Kidney capillary endothelial cell (primary cell): ENCODE measurements at regions not wholly inside any gene's neighbourhood (a gene's known extent, or its start where the extent isn't known, plus 50 kb on each side); places are given as distances from the start of the nearest gene placed in this dataset.

ENCODE experiments used
- DNase-seq: peaks from one replicate; pipeline ENCODE4 v3.0.0-alpha.2; 2018; ENCODE audit warnings: low spot score

DNA sequence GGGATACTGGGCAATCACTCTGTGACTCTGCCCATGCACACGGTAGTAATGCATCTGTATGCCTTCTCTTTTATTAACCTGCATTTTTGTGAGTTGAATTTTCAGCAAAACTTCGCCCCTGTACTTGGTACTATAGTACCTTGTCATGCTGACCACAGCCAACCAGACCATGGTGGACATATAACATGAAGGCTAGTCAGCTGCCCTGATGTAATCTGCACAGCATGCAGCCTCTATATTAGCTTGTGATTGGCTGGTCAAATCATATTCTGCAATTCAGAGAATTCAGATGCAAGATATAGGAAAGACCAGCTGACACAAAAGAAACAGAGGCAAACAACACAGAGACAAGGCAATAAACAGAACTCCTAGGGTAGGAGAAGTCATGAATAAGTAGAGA is 200.9 kb upstream of the JARID2 start:
- no peak for DNase-seq

DNA sequence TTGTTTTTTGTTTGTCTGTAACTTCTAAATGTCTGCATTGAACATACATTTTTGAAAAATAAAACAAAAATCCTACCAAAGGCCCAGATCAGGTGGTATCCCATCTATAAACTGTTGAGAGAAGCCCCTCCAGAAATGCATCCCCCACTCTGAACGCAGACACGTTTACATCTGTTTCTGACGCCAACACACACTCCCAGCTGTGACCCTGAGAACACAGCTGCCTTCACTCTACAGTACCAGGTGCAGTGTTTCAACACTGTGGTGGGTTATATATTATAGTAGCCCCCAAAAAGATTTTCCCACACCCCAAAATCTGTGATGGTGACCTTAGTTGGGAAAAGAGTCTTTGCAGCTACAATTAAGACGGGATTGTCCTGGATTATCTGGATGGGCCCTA is 199.1 kb upstream of the JARID2 start:
- DNase-seq: no peak

DNA sequence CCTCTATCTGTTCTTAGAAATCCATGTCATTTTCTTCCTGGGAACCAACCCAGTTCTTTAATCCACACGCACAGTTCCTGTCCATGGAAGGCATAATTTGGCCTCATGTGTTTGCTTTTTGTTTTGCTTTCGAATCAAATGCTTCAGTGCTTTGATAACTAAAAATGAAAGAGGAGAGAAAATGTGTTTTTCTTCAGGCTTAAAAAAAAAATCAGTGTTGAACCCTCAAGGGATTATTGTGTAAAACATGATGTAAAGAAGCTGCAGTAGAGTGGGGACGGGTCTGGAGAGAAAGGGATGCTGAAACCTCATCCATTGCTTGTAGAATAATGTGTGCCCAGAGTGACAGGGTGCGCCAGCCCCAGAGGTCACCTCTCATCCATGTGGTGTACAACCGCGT is 197.5 kb upstream of the JARID2 start:
- DNase-seq: no peak

DNA sequence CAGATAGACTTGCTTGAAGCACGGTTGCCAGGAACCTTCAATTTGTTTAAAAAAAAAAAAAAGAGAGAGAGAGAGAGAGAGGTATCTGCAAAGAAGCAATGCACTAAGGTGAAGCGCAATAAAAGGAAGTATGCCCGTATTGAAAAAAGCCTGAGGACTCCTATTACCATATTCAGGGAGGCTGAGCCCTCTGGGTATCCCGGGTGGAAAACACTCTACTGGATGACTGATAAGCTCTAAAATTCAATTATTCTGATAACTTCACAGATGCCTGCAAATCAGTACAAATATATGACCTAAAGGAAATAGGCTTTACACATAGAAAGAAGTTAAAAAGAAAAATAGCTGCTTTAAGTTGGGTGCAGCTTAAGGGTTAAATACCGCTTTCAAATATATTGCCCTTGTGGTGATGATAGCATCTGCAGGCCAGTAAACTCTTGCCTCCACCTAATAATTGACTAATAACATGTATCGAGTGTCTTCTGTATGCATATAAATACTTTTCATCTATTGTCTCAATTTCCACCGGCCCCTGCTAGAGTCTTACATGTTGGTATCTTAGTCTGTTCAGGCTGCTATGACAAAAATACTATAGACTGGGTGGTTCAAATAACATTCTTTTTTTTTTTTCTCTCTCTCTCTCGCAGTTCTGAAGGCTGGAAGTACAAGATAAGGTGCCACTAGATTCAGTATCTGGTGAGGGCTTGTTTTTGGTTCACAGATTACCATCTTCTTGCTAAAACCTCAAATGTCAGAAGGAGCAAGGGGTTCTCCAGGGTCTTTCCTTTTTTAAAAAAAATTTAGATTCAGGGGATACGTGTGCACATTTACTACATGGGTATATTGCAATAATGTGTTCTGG is 187.4 kb upstream of the JARID2 start:
- DNase-seq: no peak

DNA sequence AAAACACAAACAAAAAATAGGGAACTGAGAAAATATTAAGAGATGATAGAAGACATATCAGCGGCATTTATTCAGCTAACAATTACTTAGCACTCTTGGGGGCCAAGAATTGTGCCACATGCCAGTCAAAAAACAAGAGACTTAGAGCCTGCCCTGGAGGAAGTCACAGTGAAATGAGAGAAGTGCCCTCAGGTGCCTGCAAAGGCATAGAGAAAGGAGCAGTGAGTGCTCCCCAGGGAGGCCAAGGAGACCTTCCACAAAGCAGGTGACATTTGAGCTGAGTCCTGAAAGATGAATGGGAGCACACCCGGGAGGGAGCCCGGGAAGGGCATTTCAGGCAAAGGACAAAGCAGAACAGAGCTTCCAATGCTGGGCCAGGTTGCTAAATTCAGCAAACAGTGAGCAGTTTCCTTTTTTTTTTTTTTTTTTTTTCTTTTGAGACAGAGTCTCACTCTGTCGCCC is 184.7 kb upstream of the JARID2 start:
- no peak for DNase-seq

DNA sequence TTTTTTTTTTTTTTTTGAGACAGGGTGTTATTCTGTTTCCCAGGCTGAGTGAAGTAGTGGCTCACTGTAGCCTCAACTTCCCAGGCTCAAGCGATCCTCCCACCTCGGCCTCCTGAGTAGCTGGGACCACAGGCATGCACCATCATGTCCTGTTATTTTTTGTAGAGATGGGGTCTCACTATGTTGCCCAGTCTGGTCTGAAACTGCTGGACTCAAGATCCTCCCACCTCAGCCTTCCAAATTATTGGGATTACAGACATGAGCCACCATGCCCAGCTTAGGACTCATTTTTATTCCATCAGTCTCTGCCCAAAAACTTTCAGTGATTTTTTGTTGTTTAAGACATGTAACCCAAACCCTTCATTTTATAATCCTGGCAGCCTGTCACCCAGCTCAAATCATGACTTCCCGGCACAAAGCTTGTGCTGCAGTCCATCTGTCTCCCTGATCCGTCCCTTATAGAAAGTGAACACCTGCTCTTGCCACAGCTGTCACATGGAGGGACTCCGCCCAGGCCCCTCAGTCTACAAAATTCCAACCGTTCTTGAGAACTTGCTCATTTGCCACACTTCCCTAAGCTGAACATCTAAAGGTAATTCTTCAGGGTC is 183.9 kb upstream of the JARID2 start:
- no peak for DNase-seq

DNA sequence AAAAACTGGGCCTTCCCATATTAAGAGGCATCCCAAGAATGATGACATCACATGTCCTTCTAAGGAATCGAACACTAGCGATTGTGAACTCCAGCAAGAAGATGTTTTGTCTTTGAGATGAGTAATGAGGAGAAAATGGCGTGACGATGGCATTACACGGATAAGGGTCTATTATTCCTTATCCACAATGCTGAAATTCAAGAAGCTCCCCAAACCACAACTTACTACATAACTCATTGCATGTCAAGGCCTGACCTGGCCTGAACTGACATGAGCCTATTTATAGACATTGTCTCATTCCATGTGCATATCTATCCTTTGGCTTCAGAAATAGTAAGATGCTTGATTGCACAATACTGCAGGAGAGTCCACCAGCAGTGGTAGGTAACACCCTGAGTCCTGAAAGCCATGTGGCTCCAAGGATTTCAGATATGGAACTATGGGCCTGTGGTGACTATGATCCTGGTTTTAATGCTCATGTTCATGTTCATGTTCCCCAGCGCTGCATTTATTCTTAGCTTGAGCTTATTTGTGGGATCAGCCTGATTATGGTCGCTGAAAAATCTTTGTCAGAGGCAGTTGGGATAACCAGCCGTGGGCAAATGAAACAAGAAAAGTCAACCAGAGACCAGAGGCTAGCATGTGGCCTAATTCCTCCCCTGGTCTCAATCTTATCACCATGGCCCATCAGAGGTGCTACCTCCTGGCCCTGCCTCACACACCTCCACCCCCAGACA is 183.2 kb upstream of the JARID2 start:
- DNase-seq: no peak

DNA sequence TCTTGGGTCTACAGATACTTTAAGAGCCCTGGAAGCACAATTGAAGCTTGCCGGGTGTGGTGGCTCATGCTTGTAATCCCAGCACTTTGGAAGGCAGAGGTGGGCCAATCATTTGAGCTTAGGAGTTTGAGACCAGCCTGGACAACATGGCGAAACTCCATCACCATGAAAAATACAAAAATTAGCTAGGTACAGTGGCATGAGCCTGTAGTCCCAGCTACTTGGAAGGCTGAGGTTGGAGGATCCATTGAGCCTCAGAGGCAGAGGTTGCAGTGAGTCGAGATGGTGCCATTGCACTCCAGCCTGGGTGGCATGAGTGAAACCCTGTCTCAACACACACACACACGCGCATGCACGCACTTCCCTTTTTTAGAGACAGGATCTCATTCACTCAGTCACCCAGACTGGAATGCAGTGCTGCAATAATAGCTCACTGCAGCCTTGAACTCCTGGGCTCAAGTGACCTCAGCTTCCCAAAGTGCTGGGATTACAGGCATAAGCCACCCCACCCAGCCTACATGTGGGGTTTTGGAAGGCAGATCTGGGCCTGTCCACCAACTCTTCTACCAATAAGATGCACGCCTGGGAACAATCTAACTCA is 182.5 kb upstream of the JARID2 start:
- DNase-seq: no peak

DNA sequence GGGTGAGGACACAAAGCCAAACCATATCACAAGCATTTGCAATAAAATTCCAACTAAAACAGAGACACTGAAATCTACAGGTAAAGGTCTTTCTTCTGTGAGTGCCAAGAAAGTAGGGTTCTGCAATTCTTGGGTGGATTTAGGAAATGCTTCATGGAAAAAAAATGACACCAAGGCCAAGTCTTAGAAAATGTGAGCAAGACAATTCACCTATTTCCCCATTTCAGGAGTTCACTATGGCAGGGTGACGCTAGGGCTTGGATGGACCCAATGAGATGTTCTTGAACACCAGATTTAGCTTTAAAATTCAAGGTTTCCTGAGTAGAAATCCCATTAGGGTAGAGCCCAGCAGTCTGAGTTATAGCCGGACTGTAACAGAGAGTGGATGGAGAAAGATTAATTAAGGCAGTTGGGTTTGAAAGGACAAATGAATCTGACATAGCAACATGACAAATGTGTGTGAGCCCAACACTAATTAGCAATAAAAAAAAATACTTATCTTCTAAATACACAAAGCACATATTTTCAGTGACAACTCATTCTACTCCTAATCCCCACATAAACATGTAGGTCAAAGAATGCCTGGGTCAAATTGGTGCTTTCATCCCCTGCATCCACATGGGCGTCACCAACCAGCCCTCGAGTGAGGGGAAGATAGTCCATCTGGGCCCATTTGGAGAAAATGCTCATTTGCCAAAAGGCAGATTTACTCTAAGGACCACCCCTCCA is 180.4 kb upstream of the JARID2 start:
- no peak for DNase-seq

DNA sequence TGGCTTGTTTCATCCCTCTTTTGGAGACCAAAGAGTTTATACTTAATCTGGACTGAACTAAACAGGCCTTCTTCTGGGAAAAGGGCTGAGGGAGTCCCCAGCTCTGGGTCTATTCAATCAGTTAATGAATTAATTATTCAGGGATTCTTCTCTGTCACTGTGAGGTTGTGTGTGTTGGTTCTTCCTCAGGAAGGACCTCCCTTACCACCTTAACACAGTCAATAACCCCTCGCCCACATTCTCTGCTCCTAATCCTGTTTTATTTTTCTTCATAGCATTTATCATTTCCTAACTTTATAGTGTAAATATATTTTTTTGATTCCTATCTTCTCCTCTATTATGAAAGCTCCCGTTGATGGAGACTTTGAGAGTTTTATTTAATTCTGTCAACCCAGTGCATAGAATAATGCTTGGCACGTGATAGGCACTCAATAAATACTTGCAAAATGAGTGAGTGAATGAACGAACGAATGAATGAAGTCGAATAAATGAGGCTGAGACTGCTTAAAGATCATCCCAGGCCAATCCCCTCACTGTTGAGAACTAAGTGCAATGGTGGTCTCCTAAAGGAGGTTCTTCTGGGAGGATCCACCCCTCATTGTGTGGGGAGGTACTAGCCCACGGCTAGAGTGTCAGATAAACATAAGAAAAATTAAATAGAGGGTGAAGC is 179.6 kb upstream of the JARID2 start:
- peak; percentile 16 for DNase-seq

DNA sequence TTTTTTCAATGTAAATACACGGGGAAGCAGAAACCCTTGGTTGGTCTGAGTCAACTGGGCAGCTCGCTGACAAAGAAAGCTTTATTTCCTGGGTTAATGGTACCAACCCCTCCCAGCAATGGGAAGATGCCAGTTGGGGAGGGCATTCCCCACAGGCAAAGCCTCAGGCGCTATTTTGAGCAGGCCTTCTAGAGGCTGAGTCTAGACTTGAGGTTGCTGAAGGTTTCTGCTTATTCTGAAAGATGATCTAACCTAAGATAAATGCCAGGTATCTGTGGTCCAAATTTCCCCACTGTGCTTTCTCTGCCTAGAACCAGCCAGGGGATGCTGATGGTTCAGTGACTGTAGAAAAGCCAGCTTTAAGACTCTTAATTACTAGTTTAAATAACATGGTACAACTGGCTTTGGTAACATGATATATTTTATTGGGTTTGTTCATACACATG is 172.5 kb upstream of the JARID2 start:
- DNase-seq: no peak

DNA sequence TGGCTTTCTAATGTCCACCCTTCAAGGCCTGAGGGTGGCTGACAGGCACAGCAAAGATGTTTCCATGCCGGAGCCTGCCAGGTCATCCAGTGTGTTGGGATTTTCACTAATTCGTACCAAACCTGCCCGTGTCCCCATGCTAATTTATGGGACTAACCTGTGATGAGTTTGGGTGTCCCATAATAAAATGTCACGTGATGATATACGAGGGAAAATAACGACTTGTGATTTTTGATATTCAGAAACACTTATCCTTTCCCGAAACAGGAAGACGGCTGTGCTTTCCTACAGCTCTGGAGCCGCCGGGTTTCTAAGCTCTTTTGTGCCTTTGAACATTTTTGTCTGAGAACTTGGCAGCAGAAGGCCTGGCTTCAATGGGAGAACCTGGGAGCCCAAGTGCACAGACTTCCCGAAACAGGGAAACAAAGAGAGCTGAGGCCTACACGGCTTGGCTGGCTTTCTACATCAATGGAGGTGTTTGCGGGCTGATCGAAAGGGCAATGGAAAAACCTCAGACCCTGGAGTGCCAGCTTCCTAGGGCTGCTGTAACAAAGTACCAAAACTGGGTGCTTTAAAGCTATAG is 171.9 kb upstream of the JARID2 start:
- DNase-seq: no peak

DNA sequence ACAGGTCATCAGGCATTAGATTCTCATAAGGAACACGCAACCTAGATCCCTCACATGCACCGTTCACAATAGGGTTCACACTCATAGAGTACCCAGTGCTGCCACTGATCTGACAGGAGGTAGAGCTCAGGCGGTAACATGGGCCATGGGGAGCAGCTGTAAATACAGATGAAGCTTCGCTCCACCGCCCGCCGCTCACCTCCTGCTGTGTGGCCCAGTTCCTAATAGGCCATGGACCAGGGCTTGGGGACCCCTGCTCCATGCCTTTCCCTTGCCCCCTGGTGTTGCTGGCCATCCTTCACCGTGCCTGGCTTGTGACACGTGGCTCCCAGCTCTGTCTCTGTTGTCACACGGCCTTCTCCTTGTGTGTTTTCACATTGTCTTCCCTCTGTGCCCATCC is 171.1 kb upstream of the JARID2 start:
- DNase-seq: no peak

DNA sequence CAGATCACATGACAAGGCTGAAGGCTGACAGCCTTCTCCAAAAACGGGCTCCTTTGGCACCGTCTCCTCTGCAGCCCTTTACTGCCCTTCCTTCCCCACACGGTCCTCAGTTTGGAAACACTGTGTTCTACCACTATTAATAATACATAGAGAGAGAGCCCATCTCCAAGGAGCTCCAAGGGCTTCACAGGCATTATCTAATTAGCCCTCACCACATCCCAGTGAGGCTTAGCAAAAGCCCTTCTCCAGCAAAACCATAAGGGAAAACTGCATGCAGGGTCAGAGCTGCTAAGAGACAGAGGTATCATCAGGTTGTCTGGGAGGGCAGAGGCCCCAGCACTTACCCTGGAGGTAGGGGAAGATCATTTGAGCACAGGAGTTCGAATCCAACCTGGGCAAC is 169.3 kb upstream of the JARID2 start:
- DNase-seq: no peak

DNA sequence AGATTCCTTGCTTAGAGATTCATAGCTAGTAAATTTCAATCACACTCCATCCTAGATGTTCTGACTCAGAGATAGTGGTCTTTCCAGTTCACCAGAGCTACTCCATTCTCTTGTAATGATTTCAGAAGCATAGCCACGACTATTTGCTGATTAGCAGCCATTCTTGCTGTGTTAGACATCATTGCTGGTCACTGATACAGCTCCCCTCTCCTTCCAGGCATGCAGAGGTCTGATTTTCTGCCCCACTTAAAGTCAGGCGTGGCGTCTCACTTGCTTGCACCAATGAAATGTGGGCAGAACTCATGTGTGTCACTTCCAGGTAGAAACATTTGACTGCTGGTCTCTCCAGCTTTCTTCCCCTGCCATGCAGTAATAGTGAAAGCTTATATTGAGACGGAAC is 168.9 kb upstream of the JARID2 start:
- no peak for DNase-seq

DNA sequence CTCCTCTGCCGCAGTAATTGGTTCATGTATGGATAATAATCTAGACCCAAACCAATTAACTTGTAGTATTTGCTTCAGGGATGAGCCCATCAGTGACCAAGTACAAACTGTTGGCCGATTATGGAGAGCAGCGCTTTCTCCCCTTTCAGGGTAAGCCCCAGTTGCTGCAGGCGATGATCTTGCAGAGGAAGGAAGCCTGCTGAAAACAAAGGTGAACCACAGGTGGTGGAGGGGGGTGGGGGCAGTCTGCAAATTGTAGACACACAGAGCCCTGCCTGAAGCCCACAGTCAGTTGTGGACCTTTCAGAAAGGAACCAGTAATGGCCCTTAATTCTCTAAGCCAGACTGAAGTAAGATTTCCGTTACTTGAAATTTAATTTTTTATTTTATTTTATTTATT is 167.9 kb upstream of the JARID2 start:
- DNase-seq: no peak

DNA sequence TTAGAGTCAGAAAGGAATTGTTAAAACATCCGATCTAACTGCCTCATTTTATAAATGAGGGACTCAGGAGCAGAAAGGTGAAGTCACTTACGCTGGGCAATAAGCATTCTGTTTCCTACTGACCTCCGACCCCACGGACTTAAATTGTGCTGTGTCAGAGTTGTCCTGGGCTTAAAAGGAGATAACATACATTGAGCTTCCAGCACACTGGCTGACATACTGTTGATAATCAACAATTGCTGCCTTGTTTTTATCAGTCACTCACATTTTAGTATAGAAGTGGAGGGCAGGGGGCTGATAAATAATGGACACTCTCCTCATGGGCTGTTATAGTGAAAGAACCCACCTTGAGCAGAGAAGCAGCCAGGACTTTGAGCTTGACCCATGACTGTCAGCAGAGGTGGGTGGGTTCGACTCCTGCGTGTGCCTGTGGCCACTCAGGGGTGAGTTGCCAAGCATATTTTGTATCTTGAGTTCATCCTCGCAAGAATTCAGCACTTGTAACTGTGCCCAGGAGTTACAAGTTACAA is 166.5 kb upstream of the JARID2 start:
- DNase-seq: no peak

DNA sequence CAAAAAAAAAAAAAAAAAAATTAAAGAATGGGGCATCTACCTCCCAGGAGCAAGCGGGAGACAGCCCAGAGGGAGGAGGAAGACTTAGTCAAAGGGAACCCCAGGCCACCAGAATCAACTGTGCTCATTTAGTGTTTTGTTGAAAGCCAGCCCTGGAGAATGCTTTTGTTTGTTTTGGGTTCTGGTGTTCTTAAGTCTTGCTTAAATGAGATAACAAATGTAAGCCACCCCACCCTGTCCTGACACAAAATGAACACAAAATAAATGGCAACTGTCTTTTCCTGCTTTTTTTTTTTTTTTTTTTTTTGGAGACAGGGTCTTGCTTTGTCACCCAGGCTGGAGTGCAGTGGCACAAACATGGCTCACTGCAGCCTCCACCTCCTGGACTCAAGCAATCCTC is 165.0 kb upstream of the JARID2 start:
- DNase-seq: no peak

DNA sequence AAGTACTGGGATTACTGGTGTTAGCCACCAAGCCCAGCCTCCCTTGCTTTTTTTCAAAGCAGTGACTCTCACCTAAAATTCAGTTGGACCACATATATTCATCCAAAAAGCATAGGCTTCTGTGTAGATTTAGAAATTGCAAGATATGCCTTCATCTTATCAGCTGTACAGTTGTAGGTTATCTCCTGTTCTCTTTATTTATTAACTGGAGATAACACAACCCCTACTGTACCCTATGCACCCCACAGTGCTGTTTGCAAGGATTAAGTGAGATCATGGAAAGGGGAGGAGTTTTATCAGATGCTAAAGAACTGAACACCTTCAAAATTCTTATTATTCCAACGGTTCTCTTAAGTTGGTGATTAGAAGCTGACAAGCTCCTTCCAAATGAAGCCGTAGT is 164.4 kb upstream of the JARID2 start:
- DNase-seq: no peak

DNA sequence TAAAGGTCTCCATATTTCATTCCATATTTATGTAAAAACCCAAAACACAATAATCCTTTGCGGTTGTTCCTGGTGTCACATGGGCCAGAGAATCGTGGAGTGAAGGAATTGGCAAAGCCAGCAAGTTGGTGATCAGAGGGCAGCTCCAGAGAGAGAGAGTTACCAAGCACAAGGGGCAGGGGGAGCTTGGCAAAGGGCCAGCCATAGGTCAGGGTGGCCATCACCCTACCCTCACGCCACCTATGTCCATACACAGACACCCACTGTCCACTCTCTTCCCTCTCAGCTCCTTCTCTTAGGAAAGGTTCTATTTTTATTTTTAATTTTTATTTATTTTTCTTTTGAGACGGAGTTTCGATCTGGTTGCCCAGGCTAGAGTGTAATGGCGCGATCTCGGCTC is 163.2 kb upstream of the JARID2 start:
- no peak for DNase-seq
